B cell (primary cell): ENCODE measurements at regions not wholly inside any gene's neighbourhood (a gene's known extent, or its start where the extent isn't known, plus 50 kb on each side); places are given as distances from the start of the nearest gene placed in this dataset.

Experiments used
- ATAC-seq: fragments of 200-7000 bp; cut with Tn5 transposase; one replicate; pipeline ENCODE4 v1.10.0; 2021; ENCODE audit warnings: low read depth, mild to moderate bottlenecking, moderate number of reproducible peaks, moderate library complexity
- CTCF ChIA-PET: fragments of 350-600 bp; sonication (Branson Sonifier 250); formaldehyde crosslinking; loops from one replicate; lab custom pipeline; 2021; ENCODE audit warnings: antibody characterized with exemption, inconsistent platforms; lab: Charles Lee
- POLR2A ChIA-PET: fragments of 350-600 bp; sonication (Branson Sonifier 250); formaldehyde crosslinking; loops from one replicate; lab custom pipeline; 2021; ENCODE audit warnings: antibody characterized with exemption; lab: Charles Lee
- DNase-seq: peaks from one replicate; pipeline ENCODE4 v3.0.0; 2013
- H2AFZ ChIP-seq: 2 replicates; pipeline ENCODE4 v1.6.1; 2012; ENCODE audit warnings: mild to moderate bottlenecking, low read depth, low read length; ENCODE audit not compliant: insufficient read depth, poor library complexity, severe bottlenecking
- H3K27ac ChIP-seq, 2 donors: 1 replicate in 1 of 2; 2 replicates in 1 of 2; pipeline ENCODE4 v1.5.1; 2012 to 2013; ENCODE audit warnings: low read length in 2 of 2, mild to moderate bottlenecking in 2 of 2, moderate library complexity in 1 of 2
- H3K27me3 ChIP-seq, 4 experiments: fragments of 200-600 bp in 1 of 4; sonication (generic) in 1 of 4; replicated peaks in 1 of 4; 1 replicate in 2 of 4; 2 replicates in 2 of 4; pipeline versions ENCODE4 v1.6.1 to v1.7.0; 2013 to 2016; ENCODE audit warnings: low read length in 3 of 4, mild to moderate bottlenecking in 2 of 4, mixed read lengths in 1 of 4, moderate library complexity in 1 of 4; ENCODE audit not compliant: insufficient read depth in 4 of 4, control insufficient read depth in 3 of 4; ENCODE audit errors: control extremely low read depth in 1 of 4
- H3K36me3 ChIP-seq, 2 experiments: replicated peaks in 1 of 2; 1 replicate in 1 of 2; 2 replicates in 1 of 2; pipeline versions ENCODE4 v1.6.1 to v1.7.1; 2013; ENCODE audit warnings: low read length in 1 of 2; ENCODE audit not compliant: insufficient read depth in 2 of 2, control insufficient read depth in 1 of 2; ENCODE audit errors: control extremely low read depth in 1 of 2, extremely low read depth in 1 of 2
- H3K4me1 ChIP-seq, 2 donors: fragments of 200-600 bp in 1 of 2; sonication (generic) in 1 of 2; 1 replicate in 1 of 2; 2 replicates in 1 of 2; pipeline versions ENCODE4 v1.5.1 to v1.6.1; 2013 to 2017; ENCODE audit warnings: low read length in 2 of 2; ENCODE audit not compliant: control insufficient read depth in 2 of 2, insufficient read depth in 2 of 2
- H3K4me2 ChIP-seq: replicated peaks from 2 replicates; pipeline ENCODE3; 2012; ENCODE audit warnings: mild to moderate bottlenecking, low read depth, low read length; ENCODE audit not compliant: poor library complexity, severe bottlenecking
- H3K4me3 ChIP-seq, 5 experiments: fragments of 200-600 bp in 1 of 5; sonication (generic) in 1 of 5; 1 replicate in 3 of 5; 2 replicates in 2 of 5; pipeline versions ENCODE4 v1.5.1 to v1.7.0; 2011 to 2016; ENCODE audit warnings: low read length in 4 of 5, mild to moderate bottlenecking in 4 of 5, low read depth in 2 of 5, control low read depth in 1 of 5, moderate library complexity in 1 of 5; ENCODE audit not compliant: insufficient read depth in 1 of 5; ENCODE audit errors: control extremely low read depth in 1 of 5, extremely low read depth in 1 of 5
- H3K79me2 ChIP-seq: fragments of 200-600 bp; sonication (generic); one replicate; pipeline ENCODE4 v1.6.0; 2016; ENCODE audit warnings: low read length; ENCODE audit not compliant: control insufficient read depth, insufficient read depth
- H3K9ac ChIP-seq: fragments of 200-600 bp; sonication (generic); 2 replicates; pipeline ENCODE4 v1.6.1; 2017; ENCODE audit warnings: mild to moderate bottlenecking, low read length, moderate library complexity
- H3K9me3 ChIP-seq, 3 donors: one replicate each; pipeline versions ENCODE4 v1.6.1 to v1.7.1; 2013; ENCODE audit warnings: low read length in 2 of 3; ENCODE audit not compliant: control insufficient read depth in 2 of 3, insufficient read depth in 1 of 3; ENCODE audit errors: control extremely low read depth in 1 of 3
- H4K20me1 ChIP-seq: 2 replicates; pipeline ENCODE4 v1.6.0; 2012; ENCODE audit warnings: mild to moderate bottlenecking, low read length; ENCODE audit not compliant: insufficient read depth, control insufficient read depth, poor library complexity, severe bottlenecking
- H3K27ac Mint-ChIP-seq: one replicate; pipeline ENCODE4 v1.8.0; 2021; ENCODE audit warnings: mixed read lengths
- H3K27me3 Mint-ChIP-seq: one replicate; pipeline ENCODE4 v1.8.0; 2021; ENCODE audit warnings: mixed read lengths
- H3K4me1 Mint-ChIP-seq: one replicate; pipeline ENCODE4 v1.8.0; 2021; ENCODE audit warnings: mixed read lengths
- H3K4me3 Mint-ChIP-seq: one replicate; pipeline ENCODE4 v1.8.0; 2021; ENCODE audit warnings: mixed read lengths
- H3K9me3 Mint-ChIP-seq: one replicate; pipeline ENCODE4 v1.8.0; 2022; ENCODE audit warnings: mixed read lengths; ENCODE audit not compliant: insufficient read depth
- EZH2 ChIP-seq: IDR thresholded peaks from 2 replicates; pipeline ENCODE4 v1.6.1; 2012; ENCODE audit warnings: borderline replicate concordance, low read depth, mild to moderate bottlenecking, moderate library complexity, low read length; ENCODE audit not compliant: insufficient read depth, poor library complexity, severe bottlenecking
- whole genome bisulfite sequencing: methylation state at CpG from one replicate; pipeline ENCODE4 v1.1.5; 2013; ENCODE audit warnings: missing lambda C conversion rate; ENCODE audit not compliant: insufficient coverage; 5-methylcytosine and 5-hydroxymethylcytosine counted together
- intact Hi-C: fragments of 100-400 bp; cut with micrococcal nuclease; formaldehyde crosslinking; loops from one replicate; pipeline ENCODE4 v1.10.0; 2022
- TF ChIP-seq, protein P1 (sequence below): fragments of 200-600 bp; IDR thresholded peaks from one replicate; pipeline ENCODE4 v1.8.0; 2022; ENCODE audit warnings: antibody characterized with exemption, mild to moderate bottlenecking

- H4K20me1 ChIP-seq: no peaks in the 10 kb centered on the region
- no peak overlapping the region for H3K9ac ChIP-seq
- no peaks in the 10 kb centered on the region for H3K9me3 Mint-ChIP-seq
- no peak overlapping the region for H3K27ac Mint-ChIP-seq
- TF ChIP-seq EZH2: no peak
- TF ChIP-seq, protein P1, sequence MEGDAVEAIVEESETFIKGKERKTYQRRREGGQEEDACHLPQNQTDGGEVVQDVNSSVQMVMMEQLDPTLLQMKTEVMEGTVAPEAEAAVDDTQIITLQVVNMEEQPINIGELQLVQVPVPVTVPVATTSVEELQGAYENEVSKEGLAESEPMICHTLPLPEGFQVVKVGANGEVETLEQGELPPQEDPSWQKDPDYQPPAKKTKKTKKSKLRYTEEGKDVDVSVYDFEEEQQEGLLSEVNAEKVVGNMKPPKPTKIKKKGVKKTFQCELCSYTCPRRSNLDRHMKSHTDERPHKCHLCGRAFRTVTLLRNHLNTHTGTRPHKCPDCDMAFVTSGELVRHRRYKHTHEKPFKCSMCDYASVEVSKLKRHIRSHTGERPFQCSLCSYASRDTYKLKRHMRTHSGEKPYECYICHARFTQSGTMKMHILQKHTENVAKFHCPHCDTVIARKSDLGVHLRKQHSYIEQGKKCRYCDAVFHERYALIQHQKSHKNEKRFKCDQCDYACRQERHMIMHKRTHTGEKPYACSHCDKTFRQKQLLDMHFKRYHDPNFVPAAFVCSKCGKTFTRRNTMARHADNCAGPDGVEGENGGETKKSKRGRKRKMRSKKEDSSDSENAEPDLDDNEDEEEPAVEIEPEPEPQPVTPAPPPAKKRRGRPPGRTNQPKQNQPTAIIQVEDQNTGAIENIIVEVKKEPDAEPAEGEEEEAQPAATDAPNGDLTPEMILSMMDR: no peak
- 100% methylated on average over 1 of the region's 3 CpGs for WGBS
- no peaks in the 10 kb centered on the region for H3K4me1 Mint-ChIP-seq
- CTCF ChIA-PET: no interaction called here
- POLR2A ChIA-PET: no interaction called here
- intact Hi-C loops: no loop called here
- H3K27me3 ChIP-seq: no peaks in the 10 kb centered on the region
- H3K27me3 Mint-ChIP-seq: no peaks in the 10 kb centered on the region
- H3K4me3 ChIP-seq: no peak overlapping the region
- H3K27ac ChIP-seq: no peak overlapping the region
- ATAC-seq: no peak
- no peaks in the 10 kb centered on the region for H3K79me2 ChIP-seq
- DNase-seq: no peak
- H3K9me3 ChIP-seq: no peaks in the 10 kb centered on the region
- no peaks in the 10 kb centered on the region for H3K4me1 ChIP-seq
- H3K36me3 ChIP-seq: no peaks in the 10 kb centered on the region
- H3K4me3 Mint-ChIP-seq: no peak overlapping the region
- no peak overlapping the region for H3K4me2 ChIP-seq
- H2AFZ ChIP-seq: no peak overlapping the region
Measured at GRCh38 chr3:80239301-80239700, 471.5 kb upstream of the ROBO1 start.

GRCh38 chr3:80238606-80239005, 470.8 kb upstream of the ROBO1 start:
- Mint-ChIP-seq H3K9me3 (no peaks in the 10 kb centered on the region), H3K4me1 (no peaks in the 10 kb centered on the region), H3K4me3 (no peak overlapping the region), H3K27ac (no peak overlapping the region), H3K27me3 (no peaks in the 10 kb centered on the region)
- Histone ChIP-seq H2AFZ (no peak overlapping the region), H3K79me2 (no peaks in the 10 kb centered on the region), H3K27ac (no peak overlapping the region), H3K4me3 (no peak overlapping the region), H3K4me2 (no peak overlapping the region), H3K36me3 (no peaks in the 10 kb centered on the region), H3K27me3 (no peaks in the 10 kb centered on the region), H4K20me1 (no peaks in the 10 kb centered on the region), H3K9ac (no peak overlapping the region), H3K4me1 (no peaks in the 10 kb centered on the region), H3K9me3 (no peaks in the 10 kb centered on the region)
- DNase-seq (no peak), ATAC-seq (no peak)
- intact Hi-C loops: no loop called here
- CTCF ChIA-PET: no interaction called here
- no CpG with 5 or more reads among the region's 1 CpG for WGBS
- TF ChIP-seq, protein P1: no peak
- no peak for TF ChIP-seq EZH2
- POLR2A ChIA-PET: no interaction called here
